ENCODE measurements at regions not wholly inside any gene's neighbourhood (a gene's known extent, or its start where the extent isn't known, plus 50 kb on each side); places are given as distances from the start of the nearest gene placed in this dataset.
A peak's percentile ranks its signal among the peaks of the same experiment; 100 is the strongest.
"Not testable (repeated sequence)": the region's sequence is repeated elsewhere in the genome, so short reads cannot be mapped to it uniquely, and the experiment has no call there.

DNA sequence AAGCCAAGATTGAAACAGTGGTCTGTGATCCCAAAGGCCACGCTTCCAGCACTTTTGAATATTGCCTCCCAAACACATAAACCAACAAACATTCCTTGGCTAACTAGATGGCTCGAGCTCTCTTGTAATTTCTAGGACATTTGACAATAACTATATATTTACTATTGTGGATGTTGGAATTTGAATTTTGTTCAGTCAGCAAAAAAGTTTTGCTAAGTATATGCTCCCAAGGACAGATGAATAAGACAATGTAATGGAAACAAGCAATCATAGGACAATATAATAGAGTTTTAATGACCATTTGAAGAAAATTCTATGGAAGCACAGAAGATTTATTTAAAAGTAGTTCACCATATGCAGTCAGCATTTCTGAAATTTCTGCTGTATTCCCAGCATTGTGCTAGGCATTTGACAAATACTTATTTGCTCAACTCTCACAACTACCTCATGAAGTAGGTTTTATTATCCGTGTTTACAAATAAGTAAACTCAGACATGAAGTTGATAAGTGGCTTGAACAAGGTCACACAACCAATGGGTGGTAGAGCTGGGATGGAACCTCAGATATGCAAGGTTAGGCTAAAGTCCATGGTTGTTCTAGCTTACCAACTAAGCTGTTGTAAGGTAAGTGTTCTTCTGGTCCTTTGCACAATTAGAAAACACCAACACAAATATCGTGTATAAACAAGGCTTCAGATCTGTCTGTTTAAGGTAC is 205.1 kb downstream of the NUFIP1 start:
- DNase-seq (ENCODE audit: low read depth in 2 of 2) = no peak

DNA sequence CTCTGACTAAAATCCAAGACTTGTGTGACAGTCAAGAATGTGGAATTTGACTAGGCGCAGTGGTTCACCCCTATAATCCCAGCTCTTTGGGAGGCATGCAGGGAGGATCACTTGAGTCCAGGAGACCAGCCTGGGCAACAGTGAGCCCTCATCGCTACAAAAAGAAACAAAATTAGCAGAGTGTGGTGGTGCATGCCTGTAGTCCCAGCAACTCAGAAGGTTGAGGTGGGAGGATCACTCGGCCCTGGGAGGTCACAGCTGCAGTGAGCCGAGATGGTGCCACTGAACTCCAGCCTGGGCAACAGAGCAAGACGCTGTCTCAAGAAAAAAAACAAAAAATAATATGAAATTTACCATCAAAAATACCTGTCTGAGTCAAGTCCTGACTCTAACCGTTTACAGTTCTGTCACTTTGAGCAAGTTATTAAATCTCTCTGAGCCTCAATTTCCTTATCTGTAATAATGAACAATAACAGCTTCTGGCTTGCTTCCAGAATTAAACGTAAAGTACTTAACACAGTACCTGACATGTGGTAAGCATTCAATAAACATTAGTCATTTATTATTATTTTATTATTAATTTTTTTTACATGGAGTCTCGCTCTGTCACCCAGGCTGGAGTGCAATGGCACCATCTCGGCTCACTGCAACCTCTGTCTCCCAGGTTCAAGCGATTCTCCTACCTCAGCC is 204.6 kb upstream of the TSC22D1 start:
- no peak for DNase-seq (ENCODE audit: low read depth in 2 of 2)

DNA sequence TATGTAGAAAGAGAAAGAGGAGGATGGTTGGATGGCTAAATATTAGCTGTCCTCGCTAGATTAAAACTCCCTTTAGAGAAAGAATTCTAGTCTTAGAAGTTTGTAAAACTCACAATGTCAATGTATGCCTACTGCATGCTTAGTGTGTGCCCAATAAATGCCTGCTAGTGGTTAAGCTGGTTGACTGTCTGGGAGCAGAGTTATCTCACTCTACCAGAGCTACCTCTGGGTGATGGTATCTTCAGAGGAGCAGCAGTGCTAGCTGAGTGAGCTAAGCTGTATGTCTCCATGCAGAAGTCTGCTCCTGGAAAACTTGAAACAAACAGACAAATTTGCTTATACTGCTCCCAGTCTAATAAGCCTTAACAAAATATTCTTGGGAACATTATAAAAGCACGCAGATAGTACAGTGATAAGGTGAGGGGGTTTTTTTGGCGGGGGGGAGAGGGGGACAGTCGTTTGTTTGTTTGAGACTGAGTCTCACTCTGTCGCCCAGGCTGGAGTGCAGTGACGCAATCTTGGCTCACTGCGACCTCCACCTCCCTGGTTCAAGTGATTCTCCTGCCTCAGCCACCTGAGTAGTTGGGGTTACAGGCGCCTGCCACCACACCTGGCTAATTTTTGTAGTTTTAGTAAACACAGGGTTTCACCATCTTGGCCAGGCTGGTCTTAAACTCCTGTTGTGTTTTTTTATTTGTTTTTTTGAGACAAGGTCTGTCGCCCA is 202.8 kb upstream of the TSC22D1 start:
- no peak for DNase-seq (ENCODE audit: low read depth in 2 of 2)

GRCh38 chr13:44775290-44775689 is 199.2 kb upstream of the TSC22D1 start:
- not testable (repeated sequence) for DNase-seq (ENCODE audit: low read depth in 2 of 2)

- no peak for DNase-seq (ENCODE audit: low read depth in 2 of 2)
Measured at GRCh38 chr13:44770951-44771350, 194.8 kb upstream of the TSC22D1 start.

- DNase-seq (ENCODE audit: low read depth in 2 of 2) = no peak
Measured at GRCh38 chr13:44769686-44770085, 193.6 kb upstream of the TSC22D1 start.

DNA sequence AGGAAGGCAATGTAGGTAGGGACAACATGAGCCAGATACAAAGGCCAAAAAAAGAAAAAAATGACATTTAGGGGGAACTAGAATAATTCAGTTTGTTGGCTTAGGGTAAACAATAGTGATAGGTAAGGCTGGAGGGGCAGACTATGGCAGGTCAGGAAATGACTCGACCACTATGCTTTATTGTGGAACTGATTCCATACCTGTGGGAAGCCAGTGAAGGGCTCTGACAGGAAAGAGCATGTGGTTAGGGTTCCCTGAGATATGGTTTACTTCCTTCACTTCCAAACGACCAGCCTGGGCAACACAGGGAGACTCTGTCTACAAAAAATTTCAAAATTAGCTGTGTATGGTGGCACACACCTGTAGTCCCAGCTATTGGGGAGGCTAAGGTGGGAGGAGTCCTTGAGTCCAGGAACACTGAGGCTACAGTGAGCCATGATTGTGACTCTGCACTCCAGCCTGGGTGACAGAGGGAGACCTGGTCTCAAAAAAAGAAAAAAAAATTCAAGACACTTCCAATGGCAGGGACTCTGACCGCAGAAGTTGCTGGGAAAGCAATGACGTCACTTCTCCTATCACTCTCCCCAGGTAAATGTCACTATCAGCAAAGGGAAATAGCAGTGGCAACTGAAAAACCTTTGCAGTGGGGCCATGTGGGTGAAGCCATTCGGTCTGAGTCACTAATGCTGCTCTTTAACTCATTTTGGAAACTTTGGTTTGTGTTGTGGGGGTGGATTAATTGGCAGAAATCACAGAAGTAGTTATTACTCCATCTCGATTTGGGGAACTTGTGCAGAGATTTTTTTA is 192.8 kb upstream of the TSC22D1 start:
- DNase-seq (ENCODE audit: low read depth in 2 of 2) = peak; percentile 28 to 32

- peak; percentile 13 to 44 for DNase-seq (ENCODE audit: low read depth in 2 of 2)
Measured at GRCh38 chr13:44768239-44768638, 192.1 kb upstream of the TSC22D1 start.

DNA sequence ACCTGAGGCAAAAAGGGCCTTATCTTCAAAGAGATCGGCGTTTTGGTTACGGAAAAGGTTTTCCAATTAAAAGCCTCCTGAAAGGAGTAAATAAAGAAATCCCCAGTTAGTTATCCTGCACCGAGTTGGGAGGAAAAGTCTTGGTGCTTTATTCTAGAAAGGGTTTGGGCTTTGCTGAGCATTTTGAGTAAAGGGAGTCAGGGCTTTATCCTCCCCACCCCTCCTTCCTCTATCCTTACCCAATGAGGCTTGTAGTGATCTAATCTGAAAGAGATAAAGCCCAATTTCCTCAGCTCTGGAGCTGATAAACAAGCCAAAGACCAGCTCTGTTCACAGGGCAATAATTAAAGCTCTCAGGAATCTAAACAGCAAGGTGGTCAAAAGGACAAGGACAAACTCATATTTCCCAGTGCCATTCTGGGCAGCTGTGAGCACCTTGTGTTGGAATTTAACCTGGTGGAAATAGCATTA is 188.9 kb upstream of the TSC22D1 start:
- DNase-seq (ENCODE audit: low read depth in 2 of 2) = no peak

GRCh38 chr13:44764302-44764692 is 188.2 kb upstream of the TSC22D1 start:
- DNase-seq (ENCODE audit: low read depth in 2 of 2) = no peak

- no peak for DNase-seq (ENCODE audit: low read depth in 2 of 2)
Measured at GRCh38 chr13:44763615-44764301, 187.6 kb upstream of the TSC22D1 start.

DNA sequence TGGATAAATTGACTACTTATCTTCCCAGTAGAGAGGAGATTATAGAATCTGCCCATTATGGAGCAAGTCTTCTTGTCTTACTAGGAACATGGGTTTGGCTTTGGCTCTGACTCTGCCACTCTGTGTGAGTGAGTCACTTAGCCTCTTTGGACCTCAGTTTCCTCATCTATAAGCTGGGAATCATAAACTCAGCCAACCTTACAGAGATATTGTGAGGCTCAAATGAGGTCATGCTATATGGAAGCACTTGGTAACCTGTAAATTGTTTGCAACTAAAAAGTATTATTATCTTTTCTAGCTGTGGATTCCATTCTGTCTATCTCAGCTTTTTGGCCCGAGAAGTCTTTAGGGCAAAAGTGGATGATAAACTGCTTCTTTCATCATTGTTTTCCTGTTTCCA is 186.8 kb upstream of the TSC22D1 start:
- DNase-seq (ENCODE audit: low read depth in 2 of 2) = no peak

DNA sequence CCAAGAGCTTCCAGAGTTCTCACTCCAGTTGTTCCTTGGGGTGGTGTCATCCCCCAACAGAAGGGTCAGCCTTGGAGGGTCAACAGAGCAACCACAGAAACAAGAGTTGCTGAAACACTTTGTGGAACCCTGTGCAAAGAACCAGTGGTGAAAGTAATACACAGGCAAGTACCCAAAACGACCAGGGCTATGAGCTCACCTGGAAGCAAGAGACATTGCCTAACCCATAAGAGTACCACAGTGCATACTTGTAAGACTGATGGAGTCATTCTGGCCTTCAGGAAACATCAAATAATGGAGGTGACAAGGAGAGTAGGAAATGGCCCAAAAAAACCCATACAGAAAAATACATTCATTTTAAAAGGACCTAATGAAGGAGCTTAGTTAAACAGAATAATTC is 184.3 kb upstream of the TSC22D1 start:
- DNase-seq (ENCODE audit: low read depth in 2 of 2) = no peak

GRCh38 chr13:44759384-44760360 is 183.5 kb upstream of the TSC22D1 start:
- DNase-seq (ENCODE audit: low read depth in 2 of 2) = no peak

GRCh38 chr13:44758630-44759383 is 182.7 kb upstream of the TSC22D1 start:
- peak; percentile 20 to 25 for DNase-seq (ENCODE audit: low read depth in 2 of 2)

DNA sequence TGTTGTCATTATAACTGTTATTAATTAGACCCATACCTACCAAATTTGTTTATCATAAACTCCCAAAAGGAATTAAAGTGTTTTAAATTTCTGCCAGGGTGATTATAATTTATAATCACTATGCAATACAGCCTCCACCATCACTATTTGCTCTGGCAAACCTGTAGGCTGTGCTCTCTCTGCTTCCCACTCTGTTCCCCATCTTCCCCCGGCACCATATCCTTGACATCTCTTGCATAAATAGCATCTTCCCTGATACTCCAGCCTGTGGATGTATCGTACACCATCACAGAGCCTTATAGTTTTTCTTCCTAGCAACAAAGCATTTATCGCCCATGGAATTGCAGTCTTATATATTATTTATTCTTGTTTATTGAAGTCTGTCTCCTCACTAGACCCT is 181.5 kb upstream of the TSC22D1 start:
- no peak for DNase-seq (ENCODE audit: low read depth in 2 of 2)

- no peak for DNase-seq (ENCODE audit: low read depth in 2 of 2)
Measured at GRCh38 chr13:44756276-44756810, 180.2 kb upstream of the TSC22D1 start.

- no peak for DNase-seq (ENCODE audit: low read depth in 2 of 2)
Measured at GRCh38 chr13:44755872-44756271, 179.7 kb upstream of the TSC22D1 start.

- no peak for DNase-seq (ENCODE audit: low read depth in 2 of 2)
Measured at GRCh38 chr13:44752164-44752563, 176.0 kb upstream of the TSC22D1 start.

Measured in stimulated activated CD8-positive, alpha-beta memory T cell treated with anti-CD3 and anti-CD28 coated beads, Interleukin-15, amount 100 ng/mL, for 48 hours (primary cell).